ENCODE measurements at regions not wholly inside any gene's neighbourhood (a gene's known extent, or its start where the extent isn't known, plus 50 kb on each side); places are given as distances from the start of the nearest gene placed in this dataset.

DNA sequence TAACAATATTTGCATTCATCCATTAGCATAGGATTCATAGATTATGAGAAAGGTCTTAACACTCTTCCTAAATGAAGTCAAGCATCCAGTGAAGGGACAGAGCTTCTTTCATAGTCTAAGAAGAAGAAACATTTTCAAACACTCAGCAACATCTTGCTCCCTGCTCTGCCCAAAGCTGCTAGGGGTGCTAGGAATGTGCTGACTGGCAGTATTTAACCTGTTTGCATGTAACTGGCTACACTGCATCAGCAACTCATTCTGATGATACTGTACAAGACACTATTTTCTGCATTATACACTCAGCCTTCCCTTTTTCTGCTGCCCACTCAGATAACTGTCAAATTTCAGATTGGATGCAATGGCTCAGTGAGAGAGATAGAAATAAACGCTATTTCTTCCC lies 495.1 kb upstream of the ARID1B start:
- no peak for DNase-seq (ENCODE audit: low read depth)
- H3K4me3 ChIP-seq (replicated peaks; ENCODE audit: low read depth, low read length), result no peak overlapping the region
- TF ChIP-seq CTCF (IDR thresholded peaks at IDR 0.05; ENCODE audit: low read length, missing control alignments), result no peak

- DNase-seq (ENCODE audit: low read depth), result no peak
- no peak for TF ChIP-seq CTCF (IDR thresholded peaks at IDR 0.05; ENCODE audit: low read length, missing control alignments)
- no peak overlapping the region for H3K4me3 ChIP-seq (replicated peaks; ENCODE audit: low read depth, low read length)
These were observed 495.9 kb upstream of the ARID1B start for GRCh38 chr6:156281266-156281665.

- no peak for DNase-seq (ENCODE audit: low read depth)
- H3K4me3 ChIP-seq (replicated peaks; ENCODE audit: low read depth, low read length), result no peak overlapping the region
- TF ChIP-seq CTCF (IDR thresholded peaks at IDR 0.05; ENCODE audit: low read length, missing control alignments), result no peak
These were observed 497.1 kb upstream of the ARID1B start for GRCh38 chr6:156280065-156280464.

- TF ChIP-seq CTCF (IDR thresholded peaks at IDR 0.05; ENCODE audit: low read length, missing control alignments), result no peak
- no peak overlapping the region for H3K4me3 ChIP-seq (replicated peaks; ENCODE audit: low read depth, low read length)
- no peak for DNase-seq (ENCODE audit: low read depth)
These were observed 497.8 kb upstream of the ARID1B start for GRCh38 chr6:156279261-156279969.

GRCh38 chr6:156273065-156273711 lies 504.0 kb upstream of the ARID1B start:
- no peak for TF ChIP-seq CTCF (IDR thresholded peaks at IDR 0.05; ENCODE audit: low read length, missing control alignments)
- no peak for DNase-seq (ENCODE audit: low read depth)
- H3K4me3 ChIP-seq (replicated peaks; ENCODE audit: low read depth, low read length), result no peak overlapping the region

GRCh38 chr6:156269751-156270369 lies 507.3 kb upstream of the ARID1B start:
- H3K4me3 ChIP-seq (replicated peaks; ENCODE audit: low read depth, low read length), result no peak overlapping the region
- no peak for DNase-seq (ENCODE audit: low read depth)
- TF ChIP-seq CTCF (IDR thresholded peaks at IDR 0.05; ENCODE audit: low read length, missing control alignments), result no peak
